HL-60 (cell line): ENCODE measurements at regions not wholly inside any gene's neighbourhood (a gene's known extent, or its start where the extent isn't known, plus 50 kb on each side); places are given as distances from the start of the nearest gene placed in this dataset.

Source experiments
- DNase-seq, 2 experiments: peaks; one replicate each; pipeline ENCODE4 v3.0.0-alpha.2; 2010 to 2020; ENCODE audit warnings: low read depth in 1 of 2, low spot score in 1 of 2
- H3K27ac ChIP-seq: fragments of 250-450 bp; sonication (Bioruptor Pico); replicated peaks from 2 replicates; pipeline ENCODE4 v1.5.1; 2020; ENCODE audit warnings: mild to moderate bottlenecking, moderate library complexity
- H3K27me3 ChIP-seq: fragments of 250-450 bp; sonication (Bioruptor Pico); 2 replicates; pipeline ENCODE4 v1.5.1; 2021; ENCODE audit warnings: mild to moderate bottlenecking, moderate library complexity; ENCODE audit not compliant: insufficient read depth, poor library complexity, severe bottlenecking
- H3K4me3 ChIP-seq: replicated peaks from 2 replicates; pipeline ENCODE4 v1.5.1; 2011; ENCODE audit warnings: mild to moderate bottlenecking, control low read depth, low read length; ENCODE audit not compliant: insufficient read depth
- CTCF ChIP-seq: IDR thresholded peaks from one replicate; pipeline ENCODE4 v1.5.1; 2011; ENCODE audit warnings: low read length, control low read depth, inconsistent platforms; ENCODE audit not compliant: insufficient read depth
- GABPA ChIP-seq: IDR thresholded peaks from 2 replicates; pipeline ENCODE4 v1.6.1; 2012; ENCODE audit warnings: low read depth
- POLR2AphosphoS5 ChIP-seq: IDR thresholded peaks from 2 replicates; pipeline ENCODE4 v1.6.1; 2012; ENCODE audit warnings: low read depth
- REST ChIP-seq: IDR thresholded peaks from 2 replicates; pipeline ENCODE4 v1.6.1; 2012; ENCODE audit warnings: low read depth; ENCODE audit not compliant: insufficient replicate concordance
- SPI1 ChIP-seq: IDR thresholded peaks from 2 replicates; pipeline ENCODE4 v1.6.1; 2012; ENCODE audit warnings: low read depth, mild to moderate bottlenecking, borderline replicate concordance

- Histone ChIP-seq H3K4me3 (no peak overlapping the region), H3K27ac (no peak overlapping the region), H3K27me3 (no peaks in the 10 kb centered on the region)
- no peak for DNase-seq
- TF ChIP-seq CTCF (no peak), SPI1 (no peak), POLR2AphosphoS5 (no peak), GABPA (no peak), REST (no peak)
Measured at GRCh38 chr13:33366469-33367062, 81.0 kb upstream of the STARD13 start.

GRCh38 chr13:33367171-33367895, 81.8 kb upstream of the STARD13 start:
- Histone ChIP-seq H3K27ac (no peak overlapping the region), H3K4me3 (no peak overlapping the region), H3K27me3 (no peaks in the 10 kb centered on the region)
- DNase-seq, result no peak
- TF ChIP-seq SPI1 (no peak), CTCF (no peak), REST (no peak)

- TF ChIP-seq CTCF (no peak), POLR2AphosphoS5 (no peak), REST (no peak), GABPA (no peak), SPI1 (peak; percentile 89)
- DNase-seq, result peak; percentile 54 to 83
- H3K4me3 ChIP-seq, result no peak overlapping the region
- H3K27ac ChIP-seq, result no peak overlapping the region; the same call in 1 of the 2 replicates
- H3K27me3 ChIP-seq, result no peaks in the 10 kb centered on the region
Measured at GRCh38 chr13:33367926-33368325, 82.4 kb upstream of the STARD13 start.
